ENCODE measurements at regions not wholly inside any gene's neighbourhood (a gene's known extent, or its start where the extent isn't known, plus 50 kb on each side); places are given as distances from the start of the nearest gene placed in this dataset.

DNA sequence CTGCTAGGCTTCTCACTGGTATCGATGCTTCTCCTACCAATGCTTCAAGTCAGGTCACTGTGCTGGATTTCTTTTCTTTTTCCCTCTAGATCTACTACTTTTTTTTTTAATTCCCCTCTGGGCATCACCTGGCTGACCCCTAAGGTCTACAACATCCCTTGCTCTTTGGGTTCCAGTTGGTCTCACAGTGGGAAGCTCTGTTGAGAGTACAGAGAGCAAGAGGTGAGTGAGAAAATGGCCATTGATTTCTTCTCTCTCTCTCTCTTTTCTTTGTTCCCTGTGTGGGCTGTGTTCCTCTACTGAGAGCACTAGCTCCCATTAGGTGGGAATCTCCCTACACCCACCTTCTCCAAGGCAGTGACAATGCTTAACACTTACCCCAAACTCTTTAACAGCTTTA lies 413.4 kb downstream of the KCNJ2 start:
- TF ChIP-seq POLR2AphosphoS5 (IDR thresholded peaks at IDR 0.05; ENCODE audit: low read depth) (no peak), GABPA (IDR thresholded peaks at IDR 0.05; ENCODE audit: low read depth) (no peak), SPI1 (IDR thresholded peaks at IDR 0.05; ENCODE audit: borderline replicate concordance, low read depth) (no peak)
- TF ChIP-seq, protein P1, sequence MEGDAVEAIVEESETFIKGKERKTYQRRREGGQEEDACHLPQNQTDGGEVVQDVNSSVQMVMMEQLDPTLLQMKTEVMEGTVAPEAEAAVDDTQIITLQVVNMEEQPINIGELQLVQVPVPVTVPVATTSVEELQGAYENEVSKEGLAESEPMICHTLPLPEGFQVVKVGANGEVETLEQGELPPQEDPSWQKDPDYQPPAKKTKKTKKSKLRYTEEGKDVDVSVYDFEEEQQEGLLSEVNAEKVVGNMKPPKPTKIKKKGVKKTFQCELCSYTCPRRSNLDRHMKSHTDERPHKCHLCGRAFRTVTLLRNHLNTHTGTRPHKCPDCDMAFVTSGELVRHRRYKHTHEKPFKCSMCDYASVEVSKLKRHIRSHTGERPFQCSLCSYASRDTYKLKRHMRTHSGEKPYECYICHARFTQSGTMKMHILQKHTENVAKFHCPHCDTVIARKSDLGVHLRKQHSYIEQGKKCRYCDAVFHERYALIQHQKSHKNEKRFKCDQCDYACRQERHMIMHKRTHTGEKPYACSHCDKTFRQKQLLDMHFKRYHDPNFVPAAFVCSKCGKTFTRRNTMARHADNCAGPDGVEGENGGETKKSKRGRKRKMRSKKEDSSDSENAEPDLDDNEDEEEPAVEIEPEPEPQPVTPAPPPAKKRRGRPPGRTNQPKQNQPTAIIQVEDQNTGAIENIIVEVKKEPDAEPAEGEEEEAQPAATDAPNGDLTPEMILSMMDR (IDR thresholded peaks at IDR 0.05; ENCODE audit: insufficient read depth, low read length) = no peak
- TF ChIP-seq, protein P2, sequence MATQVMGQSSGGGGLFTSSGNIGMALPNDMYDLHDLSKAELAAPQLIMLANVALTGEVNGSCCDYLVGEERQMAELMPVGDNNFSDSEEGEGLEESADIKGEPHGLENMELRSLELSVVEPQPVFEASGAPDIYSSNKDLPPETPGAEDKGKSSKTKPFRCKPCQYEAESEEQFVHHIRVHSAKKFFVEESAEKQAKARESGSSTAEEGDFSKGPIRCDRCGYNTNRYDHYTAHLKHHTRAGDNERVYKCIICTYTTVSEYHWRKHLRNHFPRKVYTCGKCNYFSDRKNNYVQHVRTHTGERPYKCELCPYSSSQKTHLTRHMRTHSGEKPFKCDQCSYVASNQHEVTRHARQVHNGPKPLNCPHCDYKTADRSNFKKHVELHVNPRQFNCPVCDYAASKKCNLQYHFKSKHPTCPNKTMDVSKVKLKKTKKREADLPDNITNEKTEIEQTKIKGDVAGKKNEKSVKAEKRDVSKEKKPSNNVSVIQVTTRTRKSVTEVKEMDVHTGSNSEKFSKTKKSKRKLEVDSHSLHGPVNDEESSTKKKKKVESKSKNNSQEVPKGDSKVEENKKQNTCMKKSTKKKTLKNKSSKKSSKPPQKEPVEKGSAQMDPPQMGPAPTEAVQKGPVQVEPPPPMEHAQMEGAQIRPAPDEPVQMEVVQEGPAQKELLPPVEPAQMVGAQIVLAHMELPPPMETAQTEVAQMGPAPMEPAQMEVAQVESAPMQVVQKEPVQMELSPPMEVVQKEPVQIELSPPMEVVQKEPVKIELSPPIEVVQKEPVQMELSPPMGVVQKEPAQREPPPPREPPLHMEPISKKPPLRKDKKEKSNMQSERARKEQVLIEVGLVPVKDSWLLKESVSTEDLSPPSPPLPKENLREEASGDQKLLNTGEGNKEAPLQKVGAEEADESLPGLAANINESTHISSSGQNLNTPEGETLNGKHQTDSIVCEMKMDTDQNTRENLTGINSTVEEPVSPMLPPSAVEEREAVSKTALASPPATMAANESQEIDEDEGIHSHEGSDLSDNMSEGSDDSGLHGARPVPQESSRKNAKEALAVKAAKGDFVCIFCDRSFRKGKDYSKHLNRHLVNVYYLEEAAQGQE (IDR thresholded peaks at IDR 0.05; ENCODE audit: insufficient replicate concordance, low read depth) = no peak
- H3K4me3 ChIP-seq (replicated peaks; ENCODE audit: insufficient read depth, low read length) = no peak overlapping the region
- H3K27ac ChIP-seq (replicated peaks) = no peak overlapping the region
- H3K27me3 ChIP-seq (ENCODE audit: insufficient read depth, poor library complexity, severe bottlenecking) = no peaks in the 10 kb centered on the region
- no peak for DNase-seq (ENCODE audit: low read depth in 1 of 2, low spot score in 1 of 2)

DNA sequence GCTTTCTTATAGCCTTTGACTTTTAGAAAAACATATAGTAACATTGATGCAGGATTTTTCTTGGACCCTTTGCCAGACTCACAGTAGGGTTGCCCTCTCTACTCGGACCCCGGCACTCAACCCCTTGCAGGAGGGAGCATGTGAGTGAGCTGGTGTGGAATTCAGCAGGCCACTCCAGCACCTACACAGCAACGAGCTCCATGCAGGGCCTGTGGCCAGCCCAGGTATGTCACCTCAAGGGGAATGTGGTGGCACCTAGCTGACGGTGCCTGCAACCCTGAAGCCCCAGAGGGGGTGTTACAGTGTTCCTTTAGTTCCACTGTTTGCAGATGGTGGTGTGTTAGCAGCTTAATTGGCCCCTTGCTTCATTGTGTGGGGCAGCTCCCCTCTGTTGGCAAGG lies 414.9 kb downstream of the KCNJ2 start:
- no peaks in the 10 kb centered on the region for H3K27me3 ChIP-seq (ENCODE audit: insufficient read depth, poor library complexity, severe bottlenecking)
- H3K4me3 ChIP-seq (replicated peaks; ENCODE audit: insufficient read depth, low read length) = no peak overlapping the region
- TF ChIP-seq, protein P1 (IDR thresholded peaks at IDR 0.05; ENCODE audit: insufficient read depth, low read length) = no peak
- TF ChIP-seq, protein P2 (IDR thresholded peaks at IDR 0.05; ENCODE audit: insufficient replicate concordance, low read depth) = no peak
- no peak for TF ChIP-seq SPI1 (IDR thresholded peaks at IDR 0.05; ENCODE audit: borderline replicate concordance, low read depth)
- TF ChIP-seq POLR2AphosphoS5 (IDR thresholded peaks at IDR 0.05; ENCODE audit: low read depth) = no peak
- no peak for TF ChIP-seq GABPA (IDR thresholded peaks at IDR 0.05; ENCODE audit: low read depth)
- H3K27ac ChIP-seq (replicated peaks) = no peak overlapping the region
- no peak for DNase-seq (ENCODE audit: low read depth in 1 of 2, low spot score in 1 of 2)

DNA sequence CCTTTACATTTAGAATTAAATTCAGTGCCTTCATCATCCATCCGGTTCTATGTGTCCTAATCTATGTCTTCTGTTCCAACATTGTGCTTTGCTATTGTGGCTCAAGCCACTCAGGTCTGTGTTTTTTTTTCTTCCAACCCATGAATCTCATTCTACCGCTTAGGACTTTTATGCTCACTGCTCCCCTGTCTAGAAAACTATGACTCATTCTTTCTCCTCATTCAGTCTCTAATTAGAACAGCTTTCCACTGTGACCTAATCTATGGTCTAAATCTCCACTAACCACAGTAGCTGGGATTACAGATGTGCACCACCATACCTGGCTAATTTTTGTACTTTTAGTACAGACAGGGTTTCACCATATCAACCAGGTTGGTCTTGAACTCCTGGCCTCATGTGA lies 418.7 kb downstream of the KCNJ2 start:
- Histone ChIP-seq H3K27me3 (ENCODE audit: insufficient read depth, poor library complexity, severe bottlenecking) (no peaks in the 10 kb centered on the region), H3K4me3 (replicated peaks; ENCODE audit: insufficient read depth, low read length) (no peak overlapping the region), H3K27ac (replicated peaks) (no peak overlapping the region)
- TF ChIP-seq SPI1 (IDR thresholded peaks at IDR 0.05; ENCODE audit: borderline replicate concordance, low read depth) = no peak
- no peak for TF ChIP-seq POLR2AphosphoS5 (IDR thresholded peaks at IDR 0.05; ENCODE audit: low read depth)
- no peak for TF ChIP-seq GABPA (IDR thresholded peaks at IDR 0.05; ENCODE audit: low read depth)
- TF ChIP-seq, protein P2 (IDR thresholded peaks at IDR 0.05; ENCODE audit: insufficient replicate concordance, low read depth) = no peak
- TF ChIP-seq, protein P1 (IDR thresholded peaks at IDR 0.05; ENCODE audit: insufficient read depth, low read length) = no peak
- DNase-seq (ENCODE audit: low read depth in 1 of 2, low spot score in 1 of 2) = no peak

All from HL-60 (cell line).